Panc1 (cell line): ENCODE measurements at regions not wholly inside any gene's neighbourhood (a gene's known extent, or its start where the extent isn't known, plus 50 kb on each side); places are given as distances from the start of the nearest gene placed in this dataset.

ENCODE experiments used
- ATAC-seq: fragments of 200-7000 bp; cut with Tn5 transposase; 2 replicates; pipeline ENCODE4 v1.9.1; 2020; ENCODE audit warnings: mild to moderate bottlenecking, moderate library complexity
- BruUV-seq: library from RNA; stranded (reverse); fragments of 400-500 nt; replicated peaks from 2 replicates; lab custom pipeline; 2021; lab: Mats Ljungman, UMichigan
- CTCF ChIA-PET: fragments of 300-600 bp; sonication (Branson Sonifier 250); formaldehyde crosslinking; loops from one replicate; lab custom pipeline; 2022; ENCODE audit warnings: antibody characterized with exemption; lab: Charles Lee
- POLR2A ChIA-PET: fragments of 300-600 bp; sonication (Branson Sonifier 250); formaldehyde crosslinking; loops from one replicate; lab custom pipeline; 2022; ENCODE audit warnings: antibody characterized with exemption; lab: Charles Lee
- DNase-seq: peaks from one replicate; pipeline ENCODE4 v3.0.0-alpha.2; 2010; ENCODE audit warnings: low read depth, low spot score
- H3K27ac ChIP-seq: 2 replicates; pipeline ENCODE4 v1.5.1; 2011; ENCODE audit warnings: mild to moderate bottlenecking, low read length, inconsistent platforms
- H3K27me3 ChIP-seq: fragments of 200-500 bp; sonication (Bioruptor generic); 2 replicates; pipeline ENCODE4 v1.6.0; 2014; ENCODE audit warnings: low read length, inconsistent platforms; ENCODE audit not compliant: control insufficient read depth, insufficient read depth
- H3K36me3 ChIP-seq: fragments of 200-500 bp; sonication (Bioruptor generic); 2 replicates; pipeline ENCODE4 v1.5.1; 2014; ENCODE audit warnings: inconsistent platforms, mild to moderate bottlenecking, low read length, moderate library complexity; ENCODE audit not compliant: control insufficient read depth, insufficient read depth
- H3K4me1 ChIP-seq: 2 replicates; pipeline ENCODE4 v1.5.1; 2011; ENCODE audit warnings: inconsistent platforms, mild to moderate bottlenecking, low read length, moderate library complexity; ENCODE audit not compliant: control insufficient read depth, insufficient read depth
- H3K4me3 ChIP-seq, 2 experiments: 2 replicates each; pipeline ENCODE4 v1.5.1; 2011 to 2012; ENCODE audit warnings: low read depth in 2 of 2, low read length in 2 of 2, mild to moderate bottlenecking in 2 of 2, inconsistent platforms in 1 of 2, moderate library complexity in 1 of 2
- H3K9me3 ChIP-seq: fragments of 200-500 bp; sonication (Bioruptor generic); 2 replicates; pipeline ENCODE4 v1.5.1; 2014; ENCODE audit warnings: low read depth, mild to moderate bottlenecking, inconsistent platforms, low read length, moderate library complexity; ENCODE audit not compliant: control insufficient read depth, insufficient read depth
- CTCF ChIP-seq: fragments of 450-650 bp; IDR thresholded peaks from 2 replicates; pipeline ENCODE4 v1.5.1; 2017; ENCODE audit warnings: mild to moderate bottlenecking
- POLR2AphosphoS5 ChIP-seq: IDR thresholded peaks from 2 replicates; pipeline ENCODE4 v1.6.1; 2012; ENCODE audit warnings: mild to moderate bottlenecking, low read depth, low read length, moderate library complexity
- REST ChIP-seq, 2 experiments: IDR thresholded peaks; 2 replicates each; pipeline ENCODE4 v1.6.1; 2011 to 2012; ENCODE audit warnings: low read depth in 2 of 2, control low read depth in 1 of 2, low read length in 1 of 2, mild to moderate bottlenecking in 1 of 2, moderate library complexity in 1 of 2; ENCODE audit not compliant: insufficient read depth in 1 of 2
- SIN3A ChIP-seq: IDR thresholded peaks from 2 replicates; pipeline ENCODE4 v1.6.1; 2012; ENCODE audit warnings: low read depth, mild to moderate bottlenecking, low read length, moderate library complexity, borderline replicate concordance; ENCODE audit not compliant: insufficient read depth
- TCF7L2 ChIP-seq: IDR thresholded peaks from 2 replicates; pipeline ENCODE4 v1.6.1; 2011; ENCODE audit warnings: mild to moderate bottlenecking, low read depth, low read length, inconsistent platforms
- in situ Hi-C: cut with HindIII; loops from 2 replicates; pipeline ENCODE4 v1.10.0; 2016; ENCODE audit warnings: low sequenced_read_pairs, low pct_unique_long_range_greater_than_20kb
- intact Hi-C: fragments of 100-400 bp; cut with micrococcal nuclease; formaldehyde crosslinking; loops from one replicate; pipeline ENCODE4 v1.10.0; 2022; ENCODE audit not compliant: unreplicated experiment

GRCh38 chr20:12211361-12211760 lies 293.7 kb downstream of the BTBD3 start:
- intact Hi-C loops, result no loop called here
- Histone ChIP-seq H3K9me3 (no peaks in the 10 kb centered on the region), H3K4me3 (no peak overlapping the region), H3K36me3 (no peaks in the 10 kb centered on the region), H3K27me3 (no peaks in the 10 kb centered on the region), H3K4me1 (no peaks in the 10 kb centered on the region), H3K27ac (no peak overlapping the region)
- ChIA-PET POLR2A (interaction anchor here (0.5 kb wide), 1 partner anchor 1995 kb away, joined by 3 read pairs; no protein-coding TSS in a partner anchor), CTCF (no interaction called here)
- no peak for ATAC-seq
- no peak for DNase-seq
- no TSS peak for BruUV-seq
- in situ Hi-C loops, result no loop called here
- TF ChIP-seq SIN3A (no peak), POLR2AphosphoS5 (no peak), REST (IDR thresholded peaks at IDR 0.05; ENCODE audit: insufficient read depth in 1 of 2, low read depth in 2 of 2, low read length in 1 of 2) (no peak), TCF7L2 (no peak), CTCF (no peak)

GRCh38 chr20:12217382-12217781 lies 299.7 kb downstream of the BTBD3 start:
- Histone ChIP-seq H3K27ac (no peak overlapping the region), H3K27me3 (no peaks in the 10 kb centered on the region), H3K36me3 (no peaks in the 10 kb centered on the region), H3K4me3 (no peak overlapping the region), H3K9me3 (no peaks in the 10 kb centered on the region), H3K4me1 (no peaks in the 10 kb centered on the region)
- intact Hi-C loops, result no loop called here
- ChIA-PET POLR2A (no interaction called here), CTCF (no interaction called here)
- no peak for ATAC-seq
- BruUV-seq, result no TSS peak
- in situ Hi-C loops, result no loop called here
- TF ChIP-seq TCF7L2 (no peak), SIN3A (no peak)
- DNase-seq, result no peak

GRCh38 chr20:12219798-12220197 lies 302.1 kb downstream of the BTBD3 start:
- Histone ChIP-seq H3K4me1 (no peaks in the 10 kb centered on the region), H3K27me3 (no peaks in the 10 kb centered on the region), H3K36me3 (no peaks in the 10 kb centered on the region), H3K9me3 (no peaks in the 10 kb centered on the region), H3K4me3 (no peak overlapping the region), H3K27ac (no peak overlapping the region)
- POLR2A ChIA-PET, result no interaction called here
- CTCF ChIA-PET, result no interaction called here
- DNase-seq (no peak), ATAC-seq (no peak)
- TF ChIP-seq SIN3A, result no peak
- no peak for TF ChIP-seq CTCF
- no peak for TF ChIP-seq POLR2AphosphoS5
- intact Hi-C loops, result no loop called here
- in situ Hi-C loops, result no loop called here
- no TSS peak for BruUV-seq
